A549 (cell line): ENCODE measurements at regions not wholly inside any gene's neighbourhood (a gene's known extent, or its start where the extent isn't known, plus 50 kb on each side); places are given as distances from the start of the nearest gene placed in this dataset.

Source experiments
- ATAC-seq, 2 experiments: fragments of 200-7000 bp in 1 of 2; fragments of >200 bp in 1 of 2; cut with Nextera tagmentation in 1 of 2; cut with Tn5 transposase in 1 of 2; 3 replicates each; pipeline versions ENCODE4 v1.8.0 to v1.9.1; 2018 to 2020; ENCODE audit warnings: mild to moderate bottlenecking in 1 of 2, moderate library complexity in 1 of 2
- CTCF ChIA-PET: fragments of 300-600 bp; sonication (Branson Sonifier 250); formaldehyde crosslinking; extraction: SDS; loops from one replicate; lab custom pipeline; 2021; ENCODE audit warnings: antibody characterized with exemption, inconsistent platforms; lab: Yijun Ruan, JAX
- POLR2A ChIA-PET: fragments of 350-600 bp; formaldehyde crosslinking; extraction: SDS; loops from one replicate; lab custom pipeline; 2021; ENCODE audit warnings: antibody characterized with exemption, inconsistent platforms; lab: Yijun Ruan, JAX
- DNase-seq, 2 experiments: peaks; one replicate each; pipeline versions ENCODE4 v3.0.0 to v3.0.0-alpha.2; 2011 to 2016; ENCODE audit warnings: low read depth in 1 of 2, low spot score in 1 of 2
- FAIRE-seq: peaks from 2 replicates; lab custom pipeline; 2011; peaks lifted over from hg19 to GRCh38; lab: Jason Lieb, UNC
- H3K27ac ChIP-seq, 2 experiments: fragments of >200 bp; sonication (Bioruptor Twin); formaldehyde crosslinking; 3 replicates each; pipeline ENCODE4 v1.5.1; 2016 to 2017
- H3K4me1 ChIP-seq: fragments of >200 bp; sonication (Bioruptor Twin); formaldehyde crosslinking; 3 replicates; pipeline ENCODE4 v1.6.1; 2016
- H3K4me2 ChIP-seq: fragments of >200 bp; sonication (Bioruptor Twin); formaldehyde crosslinking; 3 replicates; pipeline ENCODE4 v1.6.1; 2016
- H3K4me3 ChIP-seq: fragments of >200 bp; sonication (Bioruptor Twin); formaldehyde crosslinking; 3 replicates; pipeline ENCODE4 v1.5.1; 2016
- H3K9me3 ChIP-seq: fragments of >200 bp; sonication (Bioruptor Twin); formaldehyde crosslinking; 3 replicates; pipeline ENCODE4 v1.6.1; 2016
- BCL3 ChIP-seq: fragments of >200 bp; sonication (Bioruptor Twin); formaldehyde crosslinking; IDR thresholded peaks from 3 replicates; pipeline ENCODE4 v1.6.1; 2016
- CHD4 ChIP-seq: fragments of 200-600 bp; sonication (generic); IDR thresholded peaks from 2 replicates; pipeline ENCODE4 v1.6.1; 2016; ENCODE audit warnings: antibody characterized with exemption, mild to moderate bottlenecking, borderline replicate concordance
- FOSL2 ChIP-seq, 2 experiments: fragments of 450-650 bp in 1 of 2; fragments of >200 bp in 1 of 2; sonication (Bioruptor Twin) in 1 of 2; formaldehyde crosslinking; IDR thresholded peaks; 2 replicates each; pipeline versions ENCODE4 v1.5.0 to v1.6.1; 2016 to 2020; ENCODE audit warnings: mild to moderate bottlenecking in 1 of 2, moderate library complexity in 1 of 2
- GATA3 ChIP-seq: IDR thresholded peaks from 2 replicates; pipeline ENCODE4 v1.6.1; 2012; ENCODE audit warnings: borderline replicate concordance
- JUNB ChIP-seq: fragments of >200 bp; sonication (Bioruptor Twin); formaldehyde crosslinking; IDR thresholded peaks from 2 replicates; pipeline ENCODE4 v1.6.1; 2016
- MAFK ChIP-seq: fragments of 450-650 bp; IDR thresholded peaks from 2 replicates; pipeline ENCODE4 v1.6.1; 2014; ENCODE audit not compliant: partially characterized antibody
- NPAS2 ChIP-seq: fragments of 250-450 bp; sonication (Bioruptor Pico); IDR thresholded peaks from 2 replicates; pipeline ENCODE4 v1.8.0; 2022; ENCODE audit warnings: mild to moderate bottlenecking, moderate library complexity, borderline replicate concordance
- PHF8 ChIP-seq: fragments of 200-600 bp; sonication (generic); IDR thresholded peaks from 2 replicates; pipeline ENCODE4 v1.6.1; 2016; ENCODE audit warnings: low read depth, mild to moderate bottlenecking, antibody characterized with exemption, moderate library complexity, borderline replicate concordance
- POLR2AphosphoS2 ChIP-seq: conservative IDR thresholded peaks from 2 replicates; pipeline ENCODE4 v1.6.1; 2012; ENCODE audit warnings: low read length, improper control_type of control experiment, inconsistent platforms
- RAD21 ChIP-seq, 2 experiments: fragments of >200 bp in 1 of 2; sonication (Bioruptor Twin) in 1 of 2; formaldehyde crosslinking in 1 of 2; IDR thresholded peaks in 1 of 2; conservative IDR thresholded peaks in 1 of 2; 2 replicates in 1 of 2; 3 replicates in 1 of 2; pipeline ENCODE4 v1.6.1; 2012 to 2018; ENCODE audit warnings: inconsistent platforms in 1 of 2
- RARB ChIP-seq: fragments of 250-450 bp; sonication (Bioruptor Pico); IDR thresholded peaks from 2 replicates; pipeline ENCODE4 v1.8.0; 2021; ENCODE audit warnings: mild to moderate bottlenecking, moderate library complexity
- RCOR1 ChIP-seq: fragments of 150-350 bp; IDR thresholded peaks from 2 replicates; pipeline ENCODE4 v1.6.1; 2014; ENCODE audit warnings: antibody characterized with exemption, low read length, low read depth
- RNF2 ChIP-seq: fragments of 200-600 bp; sonication (generic); IDR thresholded peaks from 2 replicates; pipeline ENCODE4 v1.6.1; 2016; ENCODE audit warnings: low read depth, mild to moderate bottlenecking, antibody characterized with exemption, moderate library complexity, borderline replicate concordance
- SREBF2 ChIP-seq: fragments of 450-650 bp; IDR thresholded peaks from 2 replicates; pipeline ENCODE4 v1.6.1; 2014; ENCODE audit warnings: mild to moderate bottlenecking, moderate library complexity
- TFCP2L1 ChIP-seq: fragments of 250-450 bp; sonication (Bioruptor Pico); IDR thresholded peaks from 2 replicates; pipeline ENCODE4 v1.5.0; 2021; ENCODE audit warnings: mild to moderate bottlenecking
- TP53 ChIP-seq: fragments of 250-450 bp; sonication (Bioruptor Pico); IDR thresholded peaks from 2 replicates; pipeline ENCODE4 v1.5.0; 2021; ENCODE audit warnings: mild to moderate bottlenecking, moderate library complexity
- ZC3H11A ChIP-seq: fragments of 450-650 bp; IDR thresholded peaks from 2 replicates; pipeline ENCODE4 v1.6.1; 2014; ENCODE audit warnings: antibody characterized with exemption, mild to moderate bottlenecking
- ZFP36 ChIP-seq: fragments of 450-650 bp; IDR thresholded peaks from 2 replicates; pipeline ENCODE4 v1.6.1; 2014; ENCODE audit warnings: borderline replicate concordance; ENCODE audit not compliant: partially characterized antibody
- ZNF302 ChIP-seq: fragments of 250-450 bp; sonication (Bioruptor Pico); IDR thresholded peaks from 2 replicates; pipeline ENCODE4 v1.9.0; 2021; ENCODE audit warnings: inconsistent platforms, mild to moderate bottlenecking, moderate library complexity
- ZSCAN20 ChIP-seq: fragments of 250-450 bp; sonication (Bioruptor Pico); IDR thresholded peaks from 2 replicates; pipeline ENCODE4 v1.8.0; 2022; ENCODE audit warnings: mild to moderate bottlenecking, moderate library complexity
- WGBS: methylation state at CpG from one replicate; pipeline ENCODE4 v1.1.6; 2017; ENCODE audit errors: missing lambda C conversion rate; 5-methylcytosine and 5-hydroxymethylcytosine counted together
- TF ChIP-seq, protein P1 (sequence below): fragments of 250-450 bp; sonication (Bioruptor Pico); IDR thresholded peaks from 2 replicates; pipeline ENCODE4 v1.5.0; 2021; ENCODE audit warnings: mild to moderate bottlenecking, moderate library complexity, borderline replicate concordance
- TF ChIP-seq, protein P2 (sequence below): IDR thresholded peaks from 2 replicates; pipeline ENCODE4 v1.6.1; 2012

DNA sequence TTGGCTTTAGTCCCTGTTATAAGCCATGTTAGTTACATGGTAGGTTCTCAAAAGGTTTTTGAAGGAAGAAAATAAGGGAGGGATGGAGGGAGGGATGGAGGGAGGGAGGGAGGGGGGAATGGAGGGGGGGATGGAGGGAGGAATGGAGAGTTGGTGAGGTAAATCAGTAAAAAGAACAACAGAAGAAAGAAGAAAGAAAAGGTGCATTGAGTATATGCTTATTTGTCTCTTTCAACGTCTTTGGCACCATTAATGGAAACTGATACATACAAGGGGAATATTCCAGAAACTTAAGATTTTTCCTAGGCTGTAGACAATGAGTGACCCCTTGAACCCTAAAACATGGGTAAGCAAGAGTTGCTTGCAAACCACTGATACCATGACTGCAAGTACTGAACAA, 1056.3 kb downstream of the CDH11 start:
- Histone ChIP-seq H3K9me3 (no peaks in the 10 kb centered on the region), H3K27ac (no peak overlapping the region), H3K4me1 (no peaks in the 10 kb centered on the region), H3K4me2 (no peak overlapping the region), H3K4me3 (no peak overlapping the region)
- no peak for TF ChIP-seq SREBF2
- TF ChIP-seq RAD21 (conservative IDR thresholded peaks at IDR 0.05 in 1 of 2, IDR thresholded peaks at IDR 0.05 in 1 of 2): no peak
- no peak for TF ChIP-seq FOSL2 (IDR thresholded peaks at IDR 0.05)
- TF ChIP-seq FOSL2 (CRISPR knock-in tag; IDR thresholded peaks at IDR 0.05): no peak
- TF ChIP-seq, protein P1, sequence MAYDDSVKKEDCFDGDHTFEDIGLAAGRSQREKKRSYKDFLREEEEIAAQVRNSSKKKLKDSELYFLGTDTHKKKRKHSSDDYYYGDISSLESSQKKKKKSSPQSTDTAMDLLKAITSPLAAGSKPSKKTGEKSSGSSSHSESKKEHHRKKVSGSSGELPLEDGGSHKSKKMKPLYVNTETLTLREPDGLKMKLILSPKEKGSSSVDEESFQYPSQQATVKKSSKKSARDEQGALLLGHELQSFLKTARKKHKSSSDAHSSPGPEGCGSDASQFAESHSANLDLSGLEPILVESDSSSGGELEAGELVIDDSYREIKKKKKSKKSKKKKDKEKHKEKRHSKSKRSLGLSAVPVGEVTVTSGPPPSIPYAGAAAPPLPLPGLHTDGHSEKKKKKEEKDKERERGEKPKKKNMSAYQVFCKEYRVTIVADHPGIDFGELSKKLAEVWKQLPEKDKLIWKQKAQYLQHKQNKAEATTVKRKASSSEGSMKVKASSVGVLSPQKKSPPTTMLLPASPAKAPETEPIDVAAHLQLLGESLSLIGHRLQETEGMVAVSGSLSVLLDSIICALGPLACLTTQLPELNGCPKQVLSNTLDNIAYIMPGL (CRISPR knock-in tag): no peak
- no peak for TF ChIP-seq RNF2
- no peak for TF ChIP-seq NPAS2
- no peak for TF ChIP-seq ZSCAN20
- no peak for FAIRE-seq
- POLR2A ChIA-PET: no interaction called here
- CTCF ChIA-PET: no interaction called here
- ATAC-seq: no peak
- DNase-seq: no peak
- 2% methylated on average over 1 of the region's 1 CpG for WGBS

DNA sequence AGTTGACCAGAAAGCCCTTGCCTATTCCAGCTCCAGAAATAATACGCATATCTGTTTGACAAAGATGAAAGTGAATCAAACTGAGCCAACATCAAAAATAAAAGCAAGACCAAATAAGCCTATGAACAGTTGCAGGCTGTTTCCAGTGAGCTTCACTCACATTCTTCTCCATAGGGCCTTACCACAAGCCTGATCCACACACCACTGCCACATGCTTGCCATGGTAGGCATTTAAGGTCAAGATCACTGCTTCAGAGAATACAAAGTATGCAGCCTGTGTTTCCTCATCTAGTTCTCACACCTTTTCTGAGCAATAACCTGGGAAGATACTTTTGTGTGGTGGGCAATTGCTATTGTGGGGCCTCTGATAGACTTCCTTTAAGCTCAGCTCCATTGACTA, 1060.2 kb downstream of the CDH11 start:
- Histone ChIP-seq H3K9me3 (no peaks in the 10 kb centered on the region), H3K27ac (no peak overlapping the region), H3K4me2 (no peak overlapping the region), H3K4me3 (no peak overlapping the region), H3K4me1 (no peaks in the 10 kb centered on the region)
- CTCF ChIA-PET: no interaction called here
- ATAC-seq (no peak), DNase-seq (no peak), FAIRE-seq (no peak)
- POLR2A ChIA-PET: no interaction called here
- TF ChIP-seq PHF8 (no peak), NPAS2 (no peak), TP53 (CRISPR knock-in tag) (no peak), MAFK (no peak), ZNF302 (CRISPR knock-in tag) (no peak), TFCP2L1 (no peak), ZC3H11A (no peak), RCOR1 (no peak), CHD4 (no peak), GATA3 (no peak), JUNB (no peak), POLR2AphosphoS2 (no peak), ZFP36 (no peak), RARB (CRISPR knock-in tag) (no peak), BCL3 (no peak)
- TF ChIP-seq, protein P1 (CRISPR knock-in tag): no peak
- TF ChIP-seq, protein P2, sequence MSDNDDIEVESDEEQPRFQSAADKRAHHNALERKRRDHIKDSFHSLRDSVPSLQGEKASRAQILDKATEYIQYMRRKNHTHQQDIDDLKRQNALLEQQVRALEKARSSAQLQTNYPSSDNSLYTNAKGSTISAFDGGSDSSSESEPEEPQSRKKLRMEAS: no peak
- 65% methylated on average over 1 of the region's 1 CpG for WGBS
